ENCODE measurements at regions not wholly inside any gene's neighbourhood (a gene's known extent, or its start where the extent isn't known, plus 50 kb on each side); places are given as distances from the start of the nearest gene placed in this dataset.

GRCh38 chr9:38313421-38313820 lies 79.1 kb upstream of the ALDH1B1 start:
- no peak for TF ChIP-seq CTCF (IDR thresholded peaks at IDR 0.05)
- TF ChIP-seq POLR2AphosphoS5 (IDR thresholded peaks at IDR 0.05) = no peak
